ENCODE measurements at regions not wholly inside any gene's neighbourhood (a gene's known extent, or its start where the extent isn't known, plus 50 kb on each side); places are given as distances from the start of the nearest gene placed in this dataset.

GRCh38 chr3:28068342-28068741 lies 173.1 kb upstream of the CMC1 start:
- no peaks in the 10 kb centered on the region for H3K79me2 ChIP-seq (ENCODE audit: insufficient read depth, low read length)
- no peaks in the 10 kb centered on the region for H3K27me3 ChIP-seq (ENCODE audit: insufficient read depth, low read length, poor library complexity)
- DNase-seq (no peak), ATAC-seq (ENCODE audit: insufficient read depth, low read depth) (no peak)
- H3K4me3 ChIP-seq (ENCODE audit: low read depth in 1 of 2, low read length in 2 of 2), result no peak overlapping the region
- no peaks in the 10 kb centered on the region for H3K4me1 ChIP-seq (ENCODE audit: insufficient read depth, low read length)
- no peak overlapping the region for H2AFZ ChIP-seq (ENCODE audit: low read depth, low read length)
- H3K27ac ChIP-seq (ENCODE audit: low read length), result no peak overlapping the region
- H3K4me2 ChIP-seq (ENCODE audit: insufficient read depth, low read length), result no peak overlapping the region
- no peak overlapping the region for H3K9ac ChIP-seq (ENCODE audit: low read depth, low read length)
- H3K36me3 ChIP-seq (ENCODE audit: insufficient read depth, low read length), result no peaks in the 10 kb centered on the region
- TF ChIP-seq CTCF (IDR thresholded peaks at IDR 0.05; ENCODE audit: borderline replicate concordance, extremely low read depth, low read length, poor library complexity, severe bottlenecking) (no peak), EZH2 (IDR thresholded peaks at IDR 0.05; ENCODE audit: borderline replicate concordance, low read depth, low read length, severe bottlenecking) (no peak)
- H3K9me3 ChIP-seq (ENCODE audit: insufficient read depth, low read length, severe bottlenecking), result no peaks in the 10 kb centered on the region
- no peaks in the 10 kb centered on the region for H4K20me1 ChIP-seq (ENCODE audit: insufficient read depth, low read length)

- no peaks in the 10 kb centered on the region for H3K4me1 ChIP-seq (ENCODE audit: insufficient read depth, low read length)
- H3K27me3 ChIP-seq (ENCODE audit: insufficient read depth, low read length, poor library complexity), result no peaks in the 10 kb centered on the region
- TF ChIP-seq EZH2 (IDR thresholded peaks at IDR 0.05; ENCODE audit: borderline replicate concordance, low read depth, low read length, severe bottlenecking), result no peak
- TF ChIP-seq CTCF (IDR thresholded peaks at IDR 0.05; ENCODE audit: borderline replicate concordance, extremely low read depth, low read length, poor library complexity, severe bottlenecking), result no peak
- H4K20me1 ChIP-seq (ENCODE audit: insufficient read depth, low read length), result no peaks in the 10 kb centered on the region
- no peak overlapping the region for H3K9ac ChIP-seq (ENCODE audit: low read depth, low read length)
- H3K79me2 ChIP-seq (ENCODE audit: insufficient read depth, low read length), result no peaks in the 10 kb centered on the region
- H3K9me3 ChIP-seq (ENCODE audit: insufficient read depth, low read length, severe bottlenecking), result no peaks in the 10 kb centered on the region
- no peak overlapping the region for H3K27ac ChIP-seq (ENCODE audit: low read length)
- no peak overlapping the region for H3K4me3 ChIP-seq (ENCODE audit: low read depth in 1 of 2, low read length in 2 of 2)
- H2AFZ ChIP-seq (ENCODE audit: low read depth, low read length), result no peak overlapping the region
- DNase-seq (no peak), ATAC-seq (ENCODE audit: insufficient read depth, low read depth) (no peak)
- H3K36me3 ChIP-seq (ENCODE audit: insufficient read depth, low read length), result no peaks in the 10 kb centered on the region
- no peak overlapping the region for H3K4me2 ChIP-seq (ENCODE audit: insufficient read depth, low read length)
Observed at GRCh38 chr3:28069438-28069837, 172.0 kb upstream of the CMC1 start.

GRCh38 chr3:28076246-28076645 lies 165.2 kb upstream of the CMC1 start:
- no peak overlapping the region for H3K9ac ChIP-seq (ENCODE audit: low read depth, low read length)
- DNase-seq (no peak), ATAC-seq (ENCODE audit: insufficient read depth, low read depth) (no peak)
- TF ChIP-seq CTCF (IDR thresholded peaks at IDR 0.05; ENCODE audit: borderline replicate concordance, extremely low read depth, low read length, poor library complexity, severe bottlenecking) (no peak), EZH2 (IDR thresholded peaks at IDR 0.05; ENCODE audit: borderline replicate concordance, low read depth, low read length, severe bottlenecking) (no peak)
- no peaks in the 10 kb centered on the region for H3K4me1 ChIP-seq (ENCODE audit: insufficient read depth, low read length)
- no peaks in the 10 kb centered on the region for H3K9me3 ChIP-seq (ENCODE audit: insufficient read depth, low read length, severe bottlenecking)
- H3K27me3 ChIP-seq (ENCODE audit: insufficient read depth, low read length, poor library complexity), result no peaks in the 10 kb centered on the region
- no peaks in the 10 kb centered on the region for H3K79me2 ChIP-seq (ENCODE audit: insufficient read depth, low read length)
- no peak overlapping the region for H2AFZ ChIP-seq (ENCODE audit: low read depth, low read length)
- H3K27ac ChIP-seq (ENCODE audit: low read length), result no peak overlapping the region
- H3K36me3 ChIP-seq (ENCODE audit: insufficient read depth, low read length), result no peaks in the 10 kb centered on the region
- no peaks in the 10 kb centered on the region for H4K20me1 ChIP-seq (ENCODE audit: insufficient read depth, low read length)
- H3K4me3 ChIP-seq (ENCODE audit: low read depth in 1 of 2, low read length in 2 of 2), result no peak overlapping the region
- H3K4me2 ChIP-seq (ENCODE audit: insufficient read depth, low read length), result no peak overlapping the region

- Histone ChIP-seq H3K27me3 (ENCODE audit: insufficient read depth, low read length, poor library complexity) (no peaks in the 10 kb centered on the region), H3K36me3 (ENCODE audit: insufficient read depth, low read length) (no peaks in the 10 kb centered on the region)
- no peak for TF ChIP-seq CTCF (IDR thresholded peaks at IDR 0.05; ENCODE audit: borderline replicate concordance, extremely low read depth, low read length, poor library complexity, severe bottlenecking)
- TF ChIP-seq EZH2 (IDR thresholded peaks at IDR 0.05; ENCODE audit: borderline replicate concordance, low read depth, low read length, severe bottlenecking), result no peak
Observed at GRCh38 chr3:28077572-28077971, 163.8 kb upstream of the CMC1 start.

More at GRCh38 chr3:28077572-28077971, 163.8 kb upstream of the CMC1 start:
- no peak for ATAC-seq (ENCODE audit: insufficient read depth, low read depth)
- Histone ChIP-seq H3K9me3 (ENCODE audit: insufficient read depth, low read length, severe bottlenecking) (no peaks in the 10 kb centered on the region), H3K9ac (ENCODE audit: low read depth, low read length) (no peak overlapping the region), H2AFZ (ENCODE audit: low read depth, low read length) (no peak overlapping the region), H3K4me1 (ENCODE audit: insufficient read depth, low read length) (no peaks in the 10 kb centered on the region), H4K20me1 (ENCODE audit: insufficient read depth, low read length) (no peaks in the 10 kb centered on the region), H3K79me2 (ENCODE audit: insufficient read depth, low read length) (no peaks in the 10 kb centered on the region), H3K4me2 (ENCODE audit: insufficient read depth, low read length) (no peak overlapping the region), H3K4me3 (ENCODE audit: low read depth in 1 of 2, low read length in 2 of 2) (no peak overlapping the region), H3K27ac (ENCODE audit: low read length) (no peak overlapping the region)
- no peak for DNase-seq

Measured in DND-41 (cell line).